Ovary (tissue), 3 donors: ENCODE measurements at regions not wholly inside any gene's neighbourhood (a gene's known extent, or its start where the extent isn't known, plus 50 kb on each side); places are given as distances from the start of the nearest gene placed in this dataset.
"Not testable (repeated sequence)": the region's sequence is repeated elsewhere in the genome, so short reads cannot be mapped to it uniquely, and the experiment has no call there.

Experiments
- CTCF ChIP-seq, 3 donors: fragments of 450-650 bp in 2 of 3; fragments of 200-600 bp in 1 of 3; IDR thresholded peaks; one replicate each; pipeline versions ENCODE4 v1.5.1 to v1.8.0; 2016 to 2022; ENCODE audit warnings: antibody characterized with exemption in 3 of 3, mild to moderate bottlenecking in 1 of 3
- POLR2A ChIP-seq: fragments of 450-650 bp; IDR thresholded peaks from one replicate; pipeline ENCODE4 v1.6.1; 2017; ENCODE audit warnings: antibody characterized with exemption, mild to moderate bottlenecking, moderate library complexity
- donor health status: DM: no; HTN: no; CAD: no.

- TF ChIP-seq POLR2A; CTCF (IDR thresholded peaks at IDR 0.05): not testable (repeated sequence)
These were observed 238.1 kb upstream of the P2RY1 start for GRCh38 chr3:152596832-152597231.
